Gastroesophageal sphincter (tissue), 3 donors: ENCODE measurements at regions not wholly inside any gene's neighbourhood (a gene's known extent, or its start where the extent isn't known, plus 50 kb on each side); places are given as distances from the start of the nearest gene placed in this dataset.

Experiments
- CTCF ChIP-seq, 4 experiments: fragments of 200-600 bp in 2 of 4; fragments of 450-650 bp in 2 of 4; sonication (generic) in 1 of 4; IDR thresholded peaks; one replicate each; pipeline ENCODE4 v1.5.1; 2017 to 2019; ENCODE audit warnings: antibody characterized with exemption in 4 of 4, mild to moderate bottlenecking in 2 of 4, moderate library complexity in 2 of 4
- EP300 ChIP-seq: sonication (generic); formaldehyde crosslinking; IDR thresholded peaks from one replicate; pipeline ENCODE4 v1.6.1; 2017; ENCODE audit warnings: antibody characterized with exemption, mild to moderate bottlenecking
- POLR2A ChIP-seq, 2 donors: fragments of 450-650 bp; IDR thresholded peaks; one replicate each; pipeline ENCODE4 v1.6.1; 2017; ENCODE audit warnings: antibody characterized with exemption in 2 of 2, mild to moderate bottlenecking in 2 of 2, moderate library complexity in 1 of 2
- POLR2AphosphoS5 ChIP-seq: sonication (generic); formaldehyde crosslinking; IDR thresholded peaks from one replicate; pipeline ENCODE4 v1.6.1; 2017; ENCODE audit warnings: antibody characterized with exemption

- no peak for TF ChIP-seq CTCF (IDR thresholded peaks at IDR 0.05)
- TF ChIP-seq POLR2A (IDR thresholded peaks at IDR 0.05): no peak
- TF ChIP-seq EP300: no peak
- TF ChIP-seq POLR2AphosphoS5: no peak
These were observed 184.5 kb downstream of the SPRY1 start for GRCh38 chr4:123580981-123581664.
